ENCODE measurements at regions not wholly inside any gene's neighbourhood (a gene's known extent, or its start where the extent isn't known, plus 50 kb on each side); places are given as distances from the start of the nearest gene placed in this dataset.

- DNase-seq (ENCODE audit: low read depth) = no peak
Observed at GRCh38 chrX:118167361-118167760, 50.8 kb upstream of the KLHL13 start.

- DNase-seq (ENCODE audit: low read depth) = no peak
Observed at GRCh38 chrX:118171356-118171755, 54.7 kb upstream of the KLHL13 start.

- no peak for DNase-seq (ENCODE audit: low read depth)
Observed at GRCh38 chrX:118174516-118175098, 58.0 kb upstream of the KLHL13 start.

- no peak for DNase-seq (ENCODE audit: low read depth)
Observed at GRCh38 chrX:118177708-118178107, 61.1 kb upstream of the KLHL13 start.

- no peak for DNase-seq (ENCODE audit: low read depth)
Observed at GRCh38 chrX:118178450-118178849, 61.8 kb upstream of the KLHL13 start.

GRCh38 chrX:118179161-118179560 lies 62.6 kb upstream of the KLHL13 start:
- DNase-seq (ENCODE audit: low read depth) = no peak

DNA sequence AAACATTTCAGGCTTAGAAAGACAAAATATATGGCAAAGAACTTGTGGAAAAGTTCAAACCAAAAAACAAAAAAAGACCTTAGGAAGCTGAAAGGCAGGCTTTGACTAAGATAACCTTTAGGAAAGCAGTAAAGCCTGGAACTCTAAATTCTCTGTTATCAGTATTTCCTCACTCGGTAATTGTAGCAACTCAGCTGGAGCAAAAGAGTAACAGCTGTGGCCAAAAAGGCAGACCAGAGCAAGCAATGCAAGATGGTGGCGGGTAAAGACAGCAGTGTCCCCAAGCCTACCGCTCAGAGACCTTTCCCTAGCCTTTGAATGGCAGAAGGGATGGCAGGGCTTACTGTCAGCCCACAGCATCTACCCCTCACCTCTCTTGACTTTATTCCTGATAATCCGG lies 63.1 kb upstream of the KLHL13 start:
- no peak for DNase-seq (ENCODE audit: low read depth)

DNA sequence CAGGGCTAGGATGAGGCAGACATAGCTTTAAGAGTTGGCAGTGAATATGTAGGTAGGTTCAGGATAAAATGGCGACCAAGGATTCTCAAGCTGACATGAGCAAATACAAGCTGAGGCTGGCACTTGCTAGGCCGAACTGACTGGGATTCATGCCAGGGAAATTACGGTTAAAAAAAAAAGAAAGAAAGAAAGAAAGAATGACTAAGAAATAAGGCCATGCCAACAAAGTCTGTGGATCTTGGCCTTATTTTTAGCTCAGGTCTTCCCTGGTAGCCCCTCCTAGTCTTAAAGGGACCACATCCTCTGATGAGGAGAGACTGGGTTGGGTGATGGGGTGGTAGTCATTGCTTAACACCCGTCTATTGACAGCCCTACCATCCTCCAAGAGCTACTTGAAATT lies 64.4 kb upstream of the KLHL13 start:
- DNase-seq (ENCODE audit: low read depth) = no peak

DNA sequence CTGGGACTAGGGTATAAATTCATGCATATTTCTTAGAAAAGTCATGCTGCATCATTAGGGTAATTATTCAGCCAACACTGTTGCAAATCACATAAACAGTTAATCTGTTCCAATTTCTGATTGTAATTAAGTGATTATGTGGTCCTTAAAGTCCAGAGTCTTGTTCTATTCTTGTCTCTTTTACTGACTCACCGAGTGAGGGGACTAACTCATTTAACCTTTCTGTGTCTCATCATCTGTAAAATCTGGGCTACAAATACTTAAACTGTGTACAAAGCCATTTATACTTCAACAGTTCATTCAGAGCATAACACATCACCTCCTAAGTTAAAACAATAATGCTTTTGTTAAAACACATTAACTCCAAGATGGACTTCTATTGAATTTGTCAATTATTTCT lies 65.4 kb upstream of the KLHL13 start:
- no peak for DNase-seq (ENCODE audit: low read depth)

DNA sequence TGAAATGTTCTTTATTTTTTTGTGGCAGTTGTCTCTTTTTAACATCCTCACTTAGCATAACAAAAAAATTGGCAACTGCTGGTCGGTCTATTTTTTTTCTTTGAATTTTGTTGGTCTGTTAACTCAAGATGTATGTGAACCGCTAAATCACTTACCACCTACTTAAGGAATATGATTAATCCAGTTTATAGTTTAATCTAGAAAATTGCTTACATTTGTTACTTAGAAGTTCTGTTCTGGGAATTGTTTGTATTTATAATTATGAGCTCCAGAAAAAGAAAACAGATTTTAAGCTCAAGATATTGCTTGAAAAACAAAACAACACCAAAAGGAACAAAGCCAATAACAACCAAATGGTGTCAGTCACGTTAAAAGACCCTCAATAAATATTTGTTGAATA lies 66.1 kb upstream of the KLHL13 start:
- DNase-seq (ENCODE audit: low read depth) = no peak

- DNase-seq (ENCODE audit: low read depth) = no peak
Observed at GRCh38 chrX:118183606-118184005, 67.0 kb upstream of the KLHL13 start.

DNA sequence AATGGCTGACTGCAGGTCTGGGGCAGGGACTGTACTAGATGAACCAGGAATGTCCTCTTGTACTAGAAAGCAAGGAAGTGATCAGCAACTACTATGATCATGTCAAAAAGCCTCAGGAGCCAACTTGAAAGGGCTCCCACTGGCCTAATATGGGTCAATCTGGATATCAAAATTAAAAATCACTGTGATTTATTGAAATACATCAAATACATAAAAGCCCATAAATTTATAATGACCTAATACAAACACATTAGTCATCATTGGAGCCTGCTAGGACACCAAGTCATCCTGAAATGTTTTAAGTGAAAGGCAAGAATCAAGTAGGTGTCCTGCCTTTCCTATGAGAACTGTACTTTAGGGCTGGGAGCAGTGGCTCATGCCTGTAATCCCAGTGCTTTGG lies 70.5 kb upstream of the KLHL13 start:
- DNase-seq (ENCODE audit: low read depth) = no peak

DNA sequence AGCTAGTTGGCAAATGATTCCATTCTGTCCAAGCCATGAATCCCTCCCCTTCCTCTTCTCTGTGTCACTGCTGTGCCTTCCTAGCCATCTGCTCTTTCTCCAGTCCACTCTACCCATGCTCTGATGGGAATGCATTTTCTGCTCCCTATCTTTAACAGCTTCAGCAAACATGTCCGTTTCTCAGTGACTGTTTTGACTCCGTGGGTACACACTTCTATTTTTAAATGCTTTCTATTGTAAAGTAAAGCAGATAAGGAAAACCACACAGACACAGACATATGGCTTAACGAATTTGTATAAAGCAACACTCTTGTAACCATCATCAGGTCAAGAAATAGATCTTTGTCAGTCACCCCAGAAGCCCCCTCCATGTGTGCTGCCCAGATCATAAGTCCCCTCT lies 72.4 kb upstream of the KLHL13 start:
- no peak for DNase-seq (ENCODE audit: low read depth)

GRCh38 chrX:118189628-118190027 lies 73.0 kb upstream of the KLHL13 start:
- no peak for DNase-seq (ENCODE audit: low read depth)

- no peak for DNase-seq (ENCODE audit: low read depth)
Observed at GRCh38 chrX:118197730-118198129, 81.1 kb upstream of the KLHL13 start.

DNA sequence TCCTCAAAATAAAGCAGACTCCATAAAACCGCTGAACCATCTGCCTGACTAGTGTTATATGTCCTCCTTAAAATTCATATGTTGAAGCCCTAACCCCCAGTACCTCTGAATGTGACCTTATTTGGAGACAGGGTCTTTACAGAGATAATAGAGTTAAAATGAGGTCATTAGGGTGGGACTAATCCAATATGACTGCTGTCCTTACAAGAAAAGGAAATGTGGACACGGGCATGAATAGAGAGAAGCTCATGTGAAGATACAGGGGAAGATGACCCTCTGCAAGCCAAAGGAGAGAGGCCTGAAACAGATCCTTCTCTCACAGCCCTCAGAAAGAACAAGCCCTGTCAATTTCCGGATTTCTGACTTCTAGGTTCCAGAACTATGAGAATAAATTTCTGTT lies 82.0 kb upstream of the KLHL13 start:
- DNase-seq (ENCODE audit: low read depth) = no peak

- no peak for DNase-seq (ENCODE audit: low read depth)
Observed at GRCh38 chrX:118199997-118200396, 83.4 kb upstream of the KLHL13 start.

GRCh38 chrX:118205421-118206395 lies 89.1 kb upstream of the KLHL13 start:
- no peak for DNase-seq (ENCODE audit: low read depth)

- DNase-seq (ENCODE audit: low read depth) = no peak
Observed at GRCh38 chrX:118207831-118208453, 91.3 kb upstream of the KLHL13 start.

DNA sequence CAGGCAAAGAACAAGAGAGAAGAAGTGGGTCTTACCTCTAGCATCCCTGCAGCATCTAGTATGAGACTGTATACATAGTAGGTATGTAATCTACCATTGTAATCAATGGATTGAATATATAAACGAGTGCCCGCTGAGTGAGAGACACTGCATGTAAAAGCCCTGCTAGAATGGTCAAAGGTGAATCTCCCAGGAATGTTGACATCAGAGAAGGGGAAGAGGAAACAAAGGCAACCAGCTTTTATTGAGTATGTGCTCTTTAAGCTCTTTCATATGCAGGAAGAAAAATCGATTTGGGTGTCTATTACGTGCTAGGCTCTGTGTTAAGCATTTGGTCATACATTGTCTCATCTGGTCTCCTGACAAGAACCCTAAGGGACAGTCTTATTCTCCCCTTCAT lies 91.9 kb upstream of the KLHL13 start:
- no peak for DNase-seq (ENCODE audit: low read depth)

GRCh38 chrX:118211891-118212816 lies 95.5 kb upstream of the KLHL13 start:
- DNase-seq (ENCODE audit: low read depth) = no peak

DNA sequence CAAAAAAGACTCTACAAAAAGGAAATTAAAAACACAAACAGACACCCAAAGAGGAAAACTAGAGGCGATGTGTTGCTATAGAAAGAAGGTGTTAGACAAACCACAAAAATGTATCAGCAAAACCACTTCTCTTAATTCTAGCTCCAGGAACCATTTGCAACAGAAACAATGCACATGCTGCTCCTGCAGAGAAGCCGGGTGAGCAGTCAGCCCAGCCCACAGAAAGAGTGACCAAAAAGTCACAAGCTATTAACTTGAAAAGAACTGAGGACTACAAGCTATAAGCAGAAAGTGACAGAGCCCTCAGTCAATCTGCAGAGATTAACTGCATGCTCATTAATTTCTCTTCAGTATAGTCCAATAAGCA lies 96.2 kb upstream of the KLHL13 start:
- DNase-seq (ENCODE audit: low read depth) = no peak

Data from activated T-cell treated with anti-CD3 and anti-CD28 coated beads for 1 hour (primary cell).